ENCODE measurements at regions not wholly inside any gene's neighbourhood (a gene's known extent, or its start where the extent isn't known, plus 50 kb on each side); places are given as distances from the start of the nearest gene placed in this dataset.

DNA sequence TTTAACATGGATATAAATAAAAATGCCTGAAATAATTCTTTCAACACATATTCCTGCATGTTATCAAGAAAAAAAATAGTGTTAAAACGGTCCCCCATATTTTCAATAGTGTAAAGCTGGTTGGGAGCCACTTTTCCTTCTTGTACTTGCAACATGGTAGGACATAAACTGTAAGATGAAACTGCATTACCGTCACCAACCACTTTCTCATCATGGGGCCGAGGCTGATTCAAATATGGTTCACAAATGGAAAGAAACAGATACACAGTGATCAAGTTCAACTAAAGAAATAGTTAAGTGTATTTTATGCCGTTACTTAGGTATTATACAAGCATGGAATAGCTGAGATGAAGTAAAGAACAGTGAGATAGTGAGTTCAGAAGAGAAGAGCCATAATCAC, 360.7 kb downstream of the ZEB2 start:
- Histone ChIP-seq H3K4me3 (ENCODE audit: low read depth, low read length) (no peak overlapping the region), H3K27me3 (ENCODE audit: control insufficient read depth, insufficient read depth, low read length) (no peaks in the 10 kb centered on the region), H3K9me3 (ENCODE audit: control insufficient read depth, insufficient read depth, low read length) (no peaks in the 10 kb centered on the region), H3K27ac (ENCODE audit: low read depth, low read length) (no peak overlapping the region)
- ChIA-PET POLR2A (no interaction called here), CTCF (interaction anchor here (1.5 kb wide), 1 partner anchor 14 kb away, joined by 4 read pairs; no protein-coding TSS in a partner anchor)
- no peak for DNase-seq (ENCODE audit: low read depth, low spot score)
- TF ChIP-seq, protein P1, sequence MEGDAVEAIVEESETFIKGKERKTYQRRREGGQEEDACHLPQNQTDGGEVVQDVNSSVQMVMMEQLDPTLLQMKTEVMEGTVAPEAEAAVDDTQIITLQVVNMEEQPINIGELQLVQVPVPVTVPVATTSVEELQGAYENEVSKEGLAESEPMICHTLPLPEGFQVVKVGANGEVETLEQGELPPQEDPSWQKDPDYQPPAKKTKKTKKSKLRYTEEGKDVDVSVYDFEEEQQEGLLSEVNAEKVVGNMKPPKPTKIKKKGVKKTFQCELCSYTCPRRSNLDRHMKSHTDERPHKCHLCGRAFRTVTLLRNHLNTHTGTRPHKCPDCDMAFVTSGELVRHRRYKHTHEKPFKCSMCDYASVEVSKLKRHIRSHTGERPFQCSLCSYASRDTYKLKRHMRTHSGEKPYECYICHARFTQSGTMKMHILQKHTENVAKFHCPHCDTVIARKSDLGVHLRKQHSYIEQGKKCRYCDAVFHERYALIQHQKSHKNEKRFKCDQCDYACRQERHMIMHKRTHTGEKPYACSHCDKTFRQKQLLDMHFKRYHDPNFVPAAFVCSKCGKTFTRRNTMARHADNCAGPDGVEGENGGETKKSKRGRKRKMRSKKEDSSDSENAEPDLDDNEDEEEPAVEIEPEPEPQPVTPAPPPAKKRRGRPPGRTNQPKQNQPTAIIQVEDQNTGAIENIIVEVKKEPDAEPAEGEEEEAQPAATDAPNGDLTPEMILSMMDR (IDR thresholded peaks at IDR 0.05; ENCODE audit: low read depth, low read length): no peak; the same call in 1 of the 2 replicates

GRCh38 chr2:144158096-144158495, 361.8 kb downstream of the ZEB2 start:
- H3K27me3 ChIP-seq (ENCODE audit: control insufficient read depth, insufficient read depth, low read length): no peaks in the 10 kb centered on the region
- no peaks in the 10 kb centered on the region for H3K9me3 ChIP-seq (ENCODE audit: control insufficient read depth, insufficient read depth, low read length)
- POLR2A ChIA-PET: no interaction called here
- CTCF ChIA-PET: no interaction called here
- DNase-seq (ENCODE audit: low read depth, low spot score): no peak
- H3K27ac ChIP-seq (ENCODE audit: low read depth, low read length): no peak overlapping the region
- TF ChIP-seq, protein P1 (IDR thresholded peaks at IDR 0.05; ENCODE audit: low read depth, low read length): no peak
- no peak overlapping the region for H3K4me3 ChIP-seq (ENCODE audit: low read depth, low read length)

- CTCF ChIA-PET: no interaction called here
- TF ChIP-seq, protein P1 (IDR thresholded peaks at IDR 0.05; ENCODE audit: low read depth, low read length): no peak
- Histone ChIP-seq H3K27ac (ENCODE audit: low read depth, low read length) (no peak overlapping the region), H3K27me3 (ENCODE audit: control insufficient read depth, insufficient read depth, low read length) (no peaks in the 10 kb centered on the region), H3K9me3 (ENCODE audit: control insufficient read depth, insufficient read depth, low read length) (no peaks in the 10 kb centered on the region), H3K4me3 (ENCODE audit: low read depth, low read length) (no peak overlapping the region)
- POLR2A ChIA-PET: no interaction called here
- no peak for DNase-seq (ENCODE audit: low read depth, low spot score)
Observed at GRCh38 chr2:144156736-144157640, 362.9 kb downstream of the ZEB2 start.

- DNase-seq (ENCODE audit: low read depth, low spot score): no peak
- POLR2A ChIA-PET: no interaction called here
- TF ChIP-seq, protein P1 (IDR thresholded peaks at IDR 0.05; ENCODE audit: low read depth, low read length): no peak
- Histone ChIP-seq H3K27ac (ENCODE audit: low read depth, low read length) (no peak overlapping the region), H3K9me3 (ENCODE audit: control insufficient read depth, insufficient read depth, low read length) (no peaks in the 10 kb centered on the region), H3K27me3 (ENCODE audit: control insufficient read depth, insufficient read depth, low read length) (no peaks in the 10 kb centered on the region), H3K4me3 (ENCODE audit: low read depth, low read length) (no peak overlapping the region)
- CTCF ChIA-PET: interaction anchor here (0.6 kb wide), 1 partner anchor 1219 kb away, joined by 3 read pairs; no protein-coding TSS in a partner anchor
Observed at GRCh38 chr2:144154205-144154604, 365.7 kb downstream of the ZEB2 start.

DNA sequence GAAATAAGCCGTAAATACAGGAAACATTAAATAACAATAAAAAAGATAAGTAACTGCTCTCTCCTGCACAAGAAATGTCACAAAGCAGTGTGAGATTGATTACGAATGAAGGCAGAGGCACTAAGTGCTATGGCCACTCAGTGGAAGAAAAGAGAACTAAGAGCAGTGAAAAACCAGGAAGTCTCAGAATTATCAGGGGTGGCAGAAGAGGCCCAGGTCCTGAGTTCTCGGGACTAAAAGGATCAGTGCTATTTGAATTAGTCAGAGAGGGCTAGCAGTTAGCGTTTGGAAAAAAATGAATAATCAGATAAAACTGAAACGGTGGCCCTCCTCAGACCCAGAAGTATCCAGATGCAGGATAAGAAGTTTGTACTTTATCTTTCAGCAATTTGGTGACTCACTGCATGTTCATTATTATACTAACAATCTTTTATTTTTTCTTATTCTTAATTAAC, 367.1 kb downstream of the ZEB2 start:
- Histone ChIP-seq H3K4me3 (ENCODE audit: low read depth, low read length) (no peak overlapping the region), H3K27ac (ENCODE audit: low read depth, low read length) (no peak overlapping the region)

More for the DNA sequence above, 367.1 kb downstream of the ZEB2 start:
- ChIA-PET POLR2A (no interaction called here), CTCF (no interaction called here)
- TF ChIP-seq, protein P1 (IDR thresholded peaks at IDR 0.05; ENCODE audit: low read depth, low read length): no peak
- no peak for DNase-seq (ENCODE audit: low read depth, low spot score)
- Histone ChIP-seq H3K27me3 (ENCODE audit: control insufficient read depth, insufficient read depth, low read length) (no peaks in the 10 kb centered on the region), H3K9me3 (ENCODE audit: control insufficient read depth, insufficient read depth, low read length) (no peaks in the 10 kb centered on the region)
